ENCODE measurements at regions not wholly inside any gene's neighbourhood (a gene's known extent, or its start where the extent isn't known, plus 50 kb on each side); places are given as distances from the start of the nearest gene placed in this dataset.
"Not testable (repeated sequence)": the region's sequence is repeated elsewhere in the genome, so short reads cannot be mapped to it uniquely, and the experiment has no call there.

DNA sequence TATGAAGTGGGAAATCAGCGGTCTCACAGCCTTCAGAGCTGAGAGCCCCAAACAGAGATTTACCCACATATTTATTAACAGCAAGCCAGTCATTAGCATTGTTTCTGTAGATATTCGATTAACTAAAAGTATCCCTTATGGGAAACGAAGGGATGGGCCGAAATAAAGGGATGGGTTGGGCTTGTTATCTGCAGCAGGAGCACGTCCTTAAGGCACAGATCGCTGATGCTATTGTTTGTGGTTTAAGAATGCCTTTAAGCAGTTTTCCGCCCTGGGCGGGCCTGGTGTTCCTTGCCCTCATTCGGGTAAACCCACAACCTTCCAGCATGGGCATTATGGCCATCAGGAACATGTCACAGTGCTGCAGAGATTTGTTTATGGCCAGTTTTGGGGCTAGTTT lies 580.3 kb upstream of the CHD1 start:
- H3K36me3 Mint-ChIP-seq (ENCODE audit: insufficient read depth, unreplicated experiment); H3K4me1 Mint-ChIP-seq (ENCODE audit: low read depth, unreplicated experiment); intact Hi-C loops (cut with micrococcal nuclease; ENCODE audit: unreplicated experiment); H3K27me3 Mint-ChIP-seq (ENCODE audit: unreplicated experiment); H3K9me3 Mint-ChIP-seq (ENCODE audit: low read depth, unreplicated experiment); CTCF ChIA-PET; H3K4me3 Mint-ChIP-seq (ENCODE audit: low read depth, unreplicated experiment); BruUV-seq (replicated peaks); DNase-seq; H3K27ac Mint-ChIP-seq (ENCODE audit: unreplicated experiment): not testable (repeated sequence)

DNA sequence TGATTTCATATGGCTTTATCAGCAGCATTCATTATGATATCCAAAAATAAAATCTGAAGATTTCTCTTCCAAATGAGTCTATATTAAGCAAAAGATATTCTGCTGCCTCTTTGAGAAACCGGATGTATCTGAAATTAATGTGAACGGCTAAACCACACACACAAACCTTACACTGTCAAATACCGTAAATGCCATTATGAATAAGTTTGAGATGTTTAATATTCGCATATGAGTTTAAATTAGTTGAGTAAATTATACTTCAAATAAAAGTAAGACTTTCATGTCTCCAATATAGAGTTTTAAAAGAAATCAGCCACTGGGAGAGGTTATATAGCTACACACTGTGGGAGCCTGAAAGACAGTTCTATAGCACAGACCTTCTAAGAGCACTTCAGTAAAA lies 566.6 kb upstream of the CHD1 start:
- H3K36me3 Mint-ChIP-seq (ENCODE audit: insufficient read depth, unreplicated experiment); BruUV-seq (replicated peaks); H3K4me3 Mint-ChIP-seq (ENCODE audit: low read depth, unreplicated experiment); H3K27me3 Mint-ChIP-seq (ENCODE audit: unreplicated experiment); H3K27ac Mint-ChIP-seq (ENCODE audit: unreplicated experiment); H3K4me1 Mint-ChIP-seq (ENCODE audit: low read depth, unreplicated experiment); DNase-seq; H3K9me3 Mint-ChIP-seq (ENCODE audit: low read depth, unreplicated experiment); CTCF ChIA-PET; intact Hi-C loops (cut with micrococcal nuclease; ENCODE audit: unreplicated experiment): not testable (repeated sequence)

DNA sequence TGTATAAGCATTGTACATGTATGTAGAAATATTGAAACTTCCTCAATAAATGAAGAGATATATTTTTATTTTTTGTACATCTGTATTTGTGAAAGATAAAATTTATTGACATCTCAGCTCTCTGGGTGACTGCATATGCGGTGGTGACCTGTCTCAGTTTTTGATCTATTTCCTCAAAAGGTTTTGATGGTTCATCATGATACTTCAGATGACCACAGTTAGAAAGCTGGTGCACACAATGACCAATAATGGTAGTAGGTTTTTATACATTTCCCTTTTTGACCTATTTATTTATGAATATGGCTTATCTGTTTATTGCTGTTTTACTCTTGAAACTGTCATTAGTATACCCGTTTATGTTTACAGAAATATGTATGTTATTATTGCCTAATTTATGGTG lies 549.6 kb upstream of the CHD1 start:
- H3K4me1 Mint-ChIP-seq (ENCODE audit: low read depth, unreplicated experiment); H3K27me3 Mint-ChIP-seq (ENCODE audit: unreplicated experiment); H3K27ac Mint-ChIP-seq (ENCODE audit: unreplicated experiment); BruUV-seq (replicated peaks); H3K9me3 Mint-ChIP-seq (ENCODE audit: low read depth, unreplicated experiment); intact Hi-C loops (cut with micrococcal nuclease; ENCODE audit: unreplicated experiment); H3K36me3 Mint-ChIP-seq (ENCODE audit: insufficient read depth, unreplicated experiment); DNase-seq; CTCF ChIA-PET; H3K4me3 Mint-ChIP-seq (ENCODE audit: low read depth, unreplicated experiment): not testable (repeated sequence)

- DNase-seq; H3K4me3 Mint-ChIP-seq (ENCODE audit: low read depth, unreplicated experiment); intact Hi-C loops (cut with micrococcal nuclease; ENCODE audit: unreplicated experiment); H3K27ac Mint-ChIP-seq (ENCODE audit: unreplicated experiment); H3K27me3 Mint-ChIP-seq (ENCODE audit: unreplicated experiment); BruUV-seq (replicated peaks); H3K4me1 Mint-ChIP-seq (ENCODE audit: low read depth, unreplicated experiment); H3K9me3 Mint-ChIP-seq (ENCODE audit: low read depth, unreplicated experiment); H3K36me3 Mint-ChIP-seq (ENCODE audit: insufficient read depth, unreplicated experiment); CTCF ChIA-PET: not testable (repeated sequence)
These were observed 544.5 kb upstream of the CHD1 start for GRCh38 chr5:99473328-99473727.

DNA sequence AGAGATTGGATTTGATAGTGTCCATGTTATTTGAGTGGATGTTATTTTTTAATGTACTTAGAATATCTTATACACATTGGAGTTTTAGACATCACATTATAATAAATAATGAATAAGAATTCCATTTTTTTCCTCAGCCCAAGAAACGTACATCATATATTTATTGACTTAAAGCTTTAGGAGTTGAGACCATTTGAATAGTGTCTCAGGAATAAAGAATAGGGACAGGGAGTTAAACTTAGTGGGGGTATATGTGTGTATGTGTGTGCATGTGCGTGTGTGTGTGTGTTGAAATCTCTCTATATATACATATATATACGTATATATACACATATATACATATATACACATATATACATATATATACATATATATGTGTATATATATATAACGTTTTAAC lies 542.9 kb upstream of the CHD1 start:
- CTCF ChIA-PET; H3K27me3 Mint-ChIP-seq (ENCODE audit: unreplicated experiment); H3K36me3 Mint-ChIP-seq (ENCODE audit: insufficient read depth, unreplicated experiment); intact Hi-C loops (cut with micrococcal nuclease; ENCODE audit: unreplicated experiment); DNase-seq; H3K4me3 Mint-ChIP-seq (ENCODE audit: low read depth, unreplicated experiment); H3K4me1 Mint-ChIP-seq (ENCODE audit: low read depth, unreplicated experiment); H3K9me3 Mint-ChIP-seq (ENCODE audit: low read depth, unreplicated experiment); H3K27ac Mint-ChIP-seq (ENCODE audit: unreplicated experiment); BruUV-seq (replicated peaks): not testable (repeated sequence)

- intact Hi-C loops (cut with micrococcal nuclease; ENCODE audit: unreplicated experiment); H3K27me3 Mint-ChIP-seq (ENCODE audit: unreplicated experiment); DNase-seq; CTCF ChIA-PET; BruUV-seq (replicated peaks); H3K9me3 Mint-ChIP-seq (ENCODE audit: low read depth, unreplicated experiment); H3K4me1 Mint-ChIP-seq (ENCODE audit: low read depth, unreplicated experiment); H3K36me3 Mint-ChIP-seq (ENCODE audit: insufficient read depth, unreplicated experiment); H3K27ac Mint-ChIP-seq (ENCODE audit: unreplicated experiment); H3K4me3 Mint-ChIP-seq (ENCODE audit: low read depth, unreplicated experiment): not testable (repeated sequence)
These were observed 542.4 kb upstream of the CHD1 start for GRCh38 chr5:99471178-99471577.

DNA sequence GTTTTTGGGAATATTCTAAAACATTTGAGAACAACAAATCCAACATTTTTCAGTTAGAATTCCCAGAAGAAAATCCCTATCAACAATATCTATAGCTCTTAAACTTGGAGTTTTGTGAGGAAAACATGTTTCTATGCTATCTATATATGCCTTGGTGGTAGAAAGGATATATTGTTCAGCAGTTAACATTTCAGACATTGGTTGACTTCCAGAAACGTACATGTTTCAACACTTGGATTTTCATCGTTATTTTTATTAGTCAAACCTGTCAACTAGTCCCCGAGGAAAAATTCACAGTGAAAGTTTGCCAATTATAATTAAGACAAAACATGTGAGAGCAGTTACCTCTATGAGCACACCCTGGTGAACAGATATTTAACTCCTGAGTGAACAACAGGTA lies 541.8 kb upstream of the CHD1 start:
- DNase-seq; H3K4me1 Mint-ChIP-seq (ENCODE audit: low read depth, unreplicated experiment); H3K36me3 Mint-ChIP-seq (ENCODE audit: insufficient read depth, unreplicated experiment); CTCF ChIA-PET; intact Hi-C loops (cut with micrococcal nuclease; ENCODE audit: unreplicated experiment); H3K27me3 Mint-ChIP-seq (ENCODE audit: unreplicated experiment); H3K4me3 Mint-ChIP-seq (ENCODE audit: low read depth, unreplicated experiment); H3K9me3 Mint-ChIP-seq (ENCODE audit: low read depth, unreplicated experiment); H3K27ac Mint-ChIP-seq (ENCODE audit: unreplicated experiment); BruUV-seq (replicated peaks): not testable (repeated sequence)

GRCh38 chr5:99460701-99461100 lies 531.9 kb upstream of the CHD1 start:
- Mint-ChIP-seq H3K4me3 (ENCODE audit: low read depth, unreplicated experiment) (no peak overlapping the region), H3K9me3 (ENCODE audit: low read depth, unreplicated experiment) (no peaks in the 10 kb centered on the region), H3K36me3 (ENCODE audit: insufficient read depth, unreplicated experiment) (no peaks in the 10 kb centered on the region), H3K27me3 (ENCODE audit: unreplicated experiment) (no peaks in the 10 kb centered on the region), H3K27ac (ENCODE audit: unreplicated experiment) (no peak overlapping the region), H3K4me1 (ENCODE audit: low read depth, unreplicated experiment) (peaks cover 28% of the 10 kb centered on the region)
- DNase-seq = no peak
- CTCF ChIA-PET = no interaction called here
- no TSS peak for BruUV-seq (replicated peaks)
- no peak for TF ChIP-seq CTCF (IDR thresholded peaks at IDR 0.05; ENCODE audit: unreplicated experiment)
- intact Hi-C loops (cut with micrococcal nuclease; ENCODE audit: unreplicated experiment) = no loop called here
